Uterus (tissue), 2 donors: ENCODE measurements at regions not wholly inside any gene's neighbourhood (a gene's known extent, or its start where the extent isn't known, plus 50 kb on each side); places are given as distances from the start of the nearest gene placed in this dataset.

Experiments used
- CTCF ChIP-seq, 4 experiments: fragments of 200-600 bp in 2 of 4; fragments of 450-650 bp in 2 of 4; sonication (generic) in 2 of 4; IDR thresholded peaks; one replicate each; pipeline ENCODE4 v1.5.1; 2016 to 2019; ENCODE audit warnings: antibody characterized with exemption in 4 of 4, mild to moderate bottlenecking in 2 of 4, moderate library complexity in 1 of 4
- POLR2A ChIP-seq, 2 donors: fragments of 450-650 bp; IDR thresholded peaks; one replicate each; pipeline ENCODE4 v1.6.1; 2016; ENCODE audit warnings: antibody characterized with exemption in 2 of 2, mild to moderate bottlenecking in 1 of 2, moderate library complexity in 1 of 2

- TF ChIP-seq POLR2A (IDR thresholded peaks at IDR 0.05) (no peak), CTCF (IDR thresholded peaks at IDR 0.05) (no peak)
Observed at GRCh38 chr6:30819297-30819917, 64.9 kb upstream of the DDR1 start.
